Stomach (tissue), 4 donors: ENCODE measurements at regions not wholly inside any gene's neighbourhood (a gene's known extent, or its start where the extent isn't known, plus 50 kb on each side); places are given as distances from the start of the nearest gene placed in this dataset.

ENCODE experiments used
- EP300 ChIP-seq: sonication (generic); formaldehyde crosslinking; IDR thresholded peaks from one replicate; pipeline ENCODE4 v1.6.1; 2017; ENCODE audit warnings: antibody characterized with exemption
- POLR2A ChIP-seq, 4 donors: fragments of 450-650 bp; IDR thresholded peaks; one replicate each; pipeline ENCODE4 v1.6.1; 2016; ENCODE audit warnings: antibody characterized with exemption in 4 of 4, control low read depth in 2 of 4, mild to moderate bottlenecking in 1 of 4, moderate library complexity in 1 of 4
- POLR2AphosphoS5 ChIP-seq, 3 donors: sonication (generic); formaldehyde crosslinking; IDR thresholded peaks; one replicate each; pipeline ENCODE4 v1.6.1; 2016; ENCODE audit warnings: antibody characterized with exemption in 3 of 3
- TF ChIP-seq, protein P1 (sequence below), 7 experiments: fragments of 450-650 bp in 4 of 7; fragments of 200-600 bp in 3 of 7; sonication (generic) in 3 of 7; IDR thresholded peaks; one replicate each; pipeline ENCODE4 v1.5.1; 2016 to 2019; ENCODE audit warnings: antibody characterized with exemption in 7 of 7, control low read depth in 2 of 7, mild to moderate bottlenecking in 1 of 7

DNA sequence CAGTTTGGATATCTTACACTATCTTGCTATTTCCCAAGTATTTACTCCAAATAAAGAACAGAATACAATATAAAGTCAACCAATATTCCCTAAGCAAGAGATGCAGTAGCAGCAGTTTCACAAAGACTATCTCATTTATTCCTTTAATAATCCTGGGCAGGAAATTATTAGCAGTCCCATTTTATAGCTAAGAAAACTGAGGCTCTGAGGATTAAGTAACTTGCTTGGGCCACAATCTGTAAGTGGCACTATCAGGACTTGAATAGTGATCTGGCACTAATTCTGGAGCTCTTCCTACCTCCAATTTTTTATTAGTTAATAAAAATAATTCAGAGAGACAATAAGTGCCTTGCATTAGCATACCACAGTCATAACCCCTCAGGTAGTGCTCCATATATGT, 611.7 kb downstream of the MCTP2 start:
- TF ChIP-seq, protein P1, sequence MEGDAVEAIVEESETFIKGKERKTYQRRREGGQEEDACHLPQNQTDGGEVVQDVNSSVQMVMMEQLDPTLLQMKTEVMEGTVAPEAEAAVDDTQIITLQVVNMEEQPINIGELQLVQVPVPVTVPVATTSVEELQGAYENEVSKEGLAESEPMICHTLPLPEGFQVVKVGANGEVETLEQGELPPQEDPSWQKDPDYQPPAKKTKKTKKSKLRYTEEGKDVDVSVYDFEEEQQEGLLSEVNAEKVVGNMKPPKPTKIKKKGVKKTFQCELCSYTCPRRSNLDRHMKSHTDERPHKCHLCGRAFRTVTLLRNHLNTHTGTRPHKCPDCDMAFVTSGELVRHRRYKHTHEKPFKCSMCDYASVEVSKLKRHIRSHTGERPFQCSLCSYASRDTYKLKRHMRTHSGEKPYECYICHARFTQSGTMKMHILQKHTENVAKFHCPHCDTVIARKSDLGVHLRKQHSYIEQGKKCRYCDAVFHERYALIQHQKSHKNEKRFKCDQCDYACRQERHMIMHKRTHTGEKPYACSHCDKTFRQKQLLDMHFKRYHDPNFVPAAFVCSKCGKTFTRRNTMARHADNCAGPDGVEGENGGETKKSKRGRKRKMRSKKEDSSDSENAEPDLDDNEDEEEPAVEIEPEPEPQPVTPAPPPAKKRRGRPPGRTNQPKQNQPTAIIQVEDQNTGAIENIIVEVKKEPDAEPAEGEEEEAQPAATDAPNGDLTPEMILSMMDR (IDR thresholded peaks at IDR 0.05): no peak
- TF ChIP-seq POLR2A (IDR thresholded peaks at IDR 0.05): no peak
- TF ChIP-seq EP300: no peak
- TF ChIP-seq POLR2AphosphoS5 (IDR thresholded peaks at IDR 0.05): no peak
